SK-N-SH (cell line): ENCODE measurements at regions not wholly inside any gene's neighbourhood (a gene's known extent, or its start where the extent isn't known, plus 50 kb on each side); places are given as distances from the start of the nearest gene placed in this dataset.

ENCODE experiments used
- CHD2 ChIP-seq: fragments of 150-350 bp; IDR thresholded peaks from 2 replicates; pipeline ENCODE4 v1.6.1; 2018; ENCODE audit warnings: low read length; ENCODE audit not compliant: partially characterized antibody
- CTCF ChIP-seq: fragments of 200-600 bp; sonication (generic); IDR thresholded peaks from 2 replicates; pipeline ENCODE4 v1.6.1; 2017; ENCODE audit warnings: antibody characterized with exemption, mild to moderate bottlenecking, moderate library complexity
- FOXM1 ChIP-seq: IDR thresholded peaks from 2 replicates; pipeline ENCODE4 v1.4.0; 2012; ENCODE audit warnings: low read depth, mild to moderate bottlenecking
- GATA2 ChIP-seq: sonication (generic); formaldehyde crosslinking; IDR thresholded peaks from 2 replicates; pipeline ENCODE4 v1.5.0; 2020; ENCODE audit warnings: mild to moderate bottlenecking, missing genetic modification reagents
- RAD21 ChIP-seq: IDR thresholded peaks from 2 replicates; pipeline ENCODE4 v1.6.1; 2012; ENCODE audit warnings: mild to moderate bottlenecking, low read length
- RXRA ChIP-seq: IDR thresholded peaks from 2 replicates; pipeline ENCODE4 v1.4.0; 2012; ENCODE audit warnings: low read depth, mild to moderate bottlenecking, borderline replicate concordance
- SMC3 ChIP-seq: IDR thresholded peaks from 2 replicates; pipeline ENCODE4 v1.6.1; 2012; ENCODE audit warnings: low read depth, low read length, improper control_type of control experiment
- TAF1 ChIP-seq: IDR thresholded peaks from 2 replicates; pipeline ENCODE4 v1.6.1; 2012; ENCODE audit warnings: low read depth, mild to moderate bottlenecking, low read length, moderate library complexity, borderline replicate concordance
- YY1 ChIP-seq: IDR thresholded peaks from 2 replicates; pipeline ENCODE4 v1.4.0; 2012; ENCODE audit warnings: low read depth, mild to moderate bottlenecking
- TF ChIP-seq, protein P1 (sequence below): IDR thresholded peaks from 2 replicates; pipeline ENCODE4 v1.6.1; 2012; ENCODE audit warnings: mild to moderate bottlenecking, low read depth, low read length, moderate library complexity
- TF ChIP-seq, protein P2 (sequence below): IDR thresholded peaks from 2 replicates; pipeline ENCODE4; 2012

DNA sequence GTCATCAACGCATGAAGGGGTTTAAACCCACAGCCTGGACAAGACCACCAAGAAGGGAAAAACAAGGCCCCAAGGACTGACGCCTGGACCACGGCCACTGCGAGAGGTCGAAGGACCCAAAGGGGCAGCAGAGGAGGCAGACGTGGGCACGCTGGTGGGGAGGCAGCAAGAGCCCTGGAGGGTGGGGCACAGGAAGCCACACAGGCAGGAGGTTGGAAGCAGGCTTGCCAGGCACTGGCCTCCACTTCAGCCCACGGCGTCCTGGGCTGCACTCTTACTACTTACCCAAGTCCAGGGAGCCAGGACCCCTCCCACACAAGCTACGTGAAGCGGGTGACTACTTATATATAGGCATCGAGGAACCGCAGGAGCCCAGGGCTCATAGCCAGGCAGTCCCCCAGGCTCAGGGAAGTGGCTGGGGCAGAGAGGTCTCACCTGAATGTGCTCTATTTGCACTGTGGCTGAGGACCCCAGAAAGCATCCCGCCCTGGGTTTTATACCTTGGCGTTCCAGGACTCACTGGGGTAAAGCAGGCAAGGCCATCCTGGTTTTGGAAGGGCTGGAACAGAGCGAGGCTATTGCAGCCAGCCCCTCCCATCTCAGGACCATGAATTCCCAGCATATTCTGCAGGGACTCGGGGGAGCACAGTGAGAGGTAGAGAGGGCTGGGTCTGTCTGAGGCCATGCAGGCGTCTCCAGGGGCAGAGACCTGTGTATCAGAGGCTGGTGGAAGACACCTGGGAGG, 113.8 kb upstream of the AFDN start:
- TF ChIP-seq GATA2 (CRISPR knock-in tag), result no peak
- TF ChIP-seq CTCF, result no peak
- no peak for TF ChIP-seq RAD21
- TF ChIP-seq, protein P1, sequence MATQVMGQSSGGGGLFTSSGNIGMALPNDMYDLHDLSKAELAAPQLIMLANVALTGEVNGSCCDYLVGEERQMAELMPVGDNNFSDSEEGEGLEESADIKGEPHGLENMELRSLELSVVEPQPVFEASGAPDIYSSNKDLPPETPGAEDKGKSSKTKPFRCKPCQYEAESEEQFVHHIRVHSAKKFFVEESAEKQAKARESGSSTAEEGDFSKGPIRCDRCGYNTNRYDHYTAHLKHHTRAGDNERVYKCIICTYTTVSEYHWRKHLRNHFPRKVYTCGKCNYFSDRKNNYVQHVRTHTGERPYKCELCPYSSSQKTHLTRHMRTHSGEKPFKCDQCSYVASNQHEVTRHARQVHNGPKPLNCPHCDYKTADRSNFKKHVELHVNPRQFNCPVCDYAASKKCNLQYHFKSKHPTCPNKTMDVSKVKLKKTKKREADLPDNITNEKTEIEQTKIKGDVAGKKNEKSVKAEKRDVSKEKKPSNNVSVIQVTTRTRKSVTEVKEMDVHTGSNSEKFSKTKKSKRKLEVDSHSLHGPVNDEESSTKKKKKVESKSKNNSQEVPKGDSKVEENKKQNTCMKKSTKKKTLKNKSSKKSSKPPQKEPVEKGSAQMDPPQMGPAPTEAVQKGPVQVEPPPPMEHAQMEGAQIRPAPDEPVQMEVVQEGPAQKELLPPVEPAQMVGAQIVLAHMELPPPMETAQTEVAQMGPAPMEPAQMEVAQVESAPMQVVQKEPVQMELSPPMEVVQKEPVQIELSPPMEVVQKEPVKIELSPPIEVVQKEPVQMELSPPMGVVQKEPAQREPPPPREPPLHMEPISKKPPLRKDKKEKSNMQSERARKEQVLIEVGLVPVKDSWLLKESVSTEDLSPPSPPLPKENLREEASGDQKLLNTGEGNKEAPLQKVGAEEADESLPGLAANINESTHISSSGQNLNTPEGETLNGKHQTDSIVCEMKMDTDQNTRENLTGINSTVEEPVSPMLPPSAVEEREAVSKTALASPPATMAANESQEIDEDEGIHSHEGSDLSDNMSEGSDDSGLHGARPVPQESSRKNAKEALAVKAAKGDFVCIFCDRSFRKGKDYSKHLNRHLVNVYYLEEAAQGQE, result no peak
- no peak for TF ChIP-seq YY1
- no peak for TF ChIP-seq RXRA
- no peak for TF ChIP-seq CHD2
- TF ChIP-seq, protein P2, sequence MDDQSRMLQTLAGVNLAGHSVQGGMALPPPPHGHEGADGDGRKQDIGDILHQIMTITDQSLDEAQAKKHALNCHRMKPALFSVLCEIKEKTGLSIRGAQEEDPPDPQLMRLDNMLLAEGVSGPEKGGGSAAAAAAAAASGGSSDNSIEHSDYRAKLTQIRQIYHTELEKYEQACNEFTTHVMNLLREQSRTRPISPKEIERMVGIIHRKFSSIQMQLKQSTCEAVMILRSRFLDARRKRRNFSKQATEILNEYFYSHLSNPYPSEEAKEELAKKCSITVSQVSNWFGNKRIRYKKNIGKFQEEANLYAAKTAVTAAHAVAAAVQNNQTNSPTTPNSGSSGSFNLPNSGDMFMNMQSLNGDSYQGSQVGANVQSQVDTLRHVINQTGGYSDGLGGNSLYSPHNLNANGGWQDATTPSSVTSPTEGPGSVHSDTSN, result no peak
- TF ChIP-seq SMC3, result no peak
- TF ChIP-seq TAF1, result no peak
- no peak for TF ChIP-seq FOXM1
